GM23338 (cell line): ENCODE measurements at regions not wholly inside any gene's neighbourhood (a gene's known extent, or its start where the extent isn't known, plus 50 kb on each side); places are given as distances from the start of the nearest gene placed in this dataset.

ENCODE experiments used
- CTCF ChIP-seq, 2 experiments: fragments of 200-600 bp in 1 of 2; sonication (generic) in 1 of 2; conservative IDR thresholded peaks; 2 replicates each; pipeline versions ENCODE4 v1.5.1 to v1.6.1; 2016 to 2017; ENCODE audit warnings: antibody characterized with exemption in 2 of 2, low read depth in 2 of 2, mild to moderate bottlenecking in 2 of 2, moderate library complexity in 1 of 2
- POLR2AphosphoS5 ChIP-seq: IDR thresholded peaks from 2 replicates; pipeline ENCODE4 v1.6.1; 2016; ENCODE audit warnings: antibody characterized with exemption, low read depth

DNA sequence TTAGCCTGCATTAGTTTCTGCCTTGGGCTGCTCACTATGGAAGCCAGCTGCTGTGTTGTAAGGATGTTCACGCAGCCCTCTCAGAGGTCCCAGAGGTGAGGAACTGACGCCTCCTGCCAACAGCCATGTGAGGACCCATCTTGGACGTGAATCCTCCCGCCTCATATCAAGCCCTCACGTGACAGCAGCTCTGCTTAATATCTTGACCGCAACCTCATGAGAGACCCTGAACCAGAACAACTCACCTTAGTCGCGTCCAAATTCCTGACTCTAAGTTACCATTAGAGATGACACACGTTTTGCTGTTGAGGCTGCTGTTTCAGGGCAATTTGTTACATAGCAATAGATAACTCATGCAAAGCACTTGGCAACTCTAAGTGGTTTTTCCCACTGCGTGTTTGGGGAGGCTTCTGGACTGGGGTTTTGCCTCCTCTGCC is 97.7 kb downstream of the TMEM17 start:
- TF ChIP-seq POLR2AphosphoS5: no peak
- no peak for TF ChIP-seq CTCF (conservative IDR thresholded peaks at IDR 0.05; ENCODE audit: low read depth in 2 of 2)
